WTC11 (cell line): ENCODE measurements at regions not wholly inside any gene's neighbourhood (a gene's known extent, or its start where the extent isn't known, plus 50 kb on each side); places are given as distances from the start of the nearest gene placed in this dataset.

Experiments used
- ATAC-seq: fragments of 200-7000 bp; cut with Tn5 transposase; 2 replicates; pipeline ENCODE4 v1.10.0; 2021; ENCODE audit warnings: mild to moderate bottlenecking, moderate library complexity
- CTCF ChIA-PET: fragments of 300-600 bp; sonication (Branson Sonifier 250); formaldehyde crosslinking; loops from one replicate; lab custom pipeline; 2021; ENCODE audit warnings: antibody characterized with exemption; lab: Charles Lee
- POLR2A ChIA-PET: fragments of 350-600 bp; sonication (Branson Sonifier 250); formaldehyde crosslinking; loops from one replicate; lab custom pipeline; 2021; ENCODE audit warnings: antibody characterized with exemption; lab: Charles Lee
- DNase-seq: peaks from one replicate; pipeline ENCODE4 v3.0.0; 2021; ENCODE audit warnings: low spot score
- H3K27ac Mint-ChIP-seq: 2 replicates; pipeline ENCODE4 v1.8.0; 2021; ENCODE audit warnings: mixed read lengths
- H3K27me3 Mint-ChIP-seq: 2 replicates; pipeline ENCODE4 v1.8.0; 2021; ENCODE audit warnings: low read depth, mild to moderate bottlenecking, moderate library complexity, mixed read lengths
- H3K36me3 Mint-ChIP-seq: 2 replicates; pipeline ENCODE4 v1.8.0; 2021; ENCODE audit warnings: mixed read lengths
- H3K4me1 Mint-ChIP-seq: 2 replicates; pipeline ENCODE4 v1.8.0; 2022; ENCODE audit warnings: mixed read lengths
- H3K4me3 Mint-ChIP-seq: 2 replicates; pipeline ENCODE4 v1.8.0; 2021; ENCODE audit warnings: mild to moderate bottlenecking, moderate library complexity, mixed read lengths
- H3K9me3 Mint-ChIP-seq: 2 replicates; pipeline ENCODE4 v1.8.0; 2021; ENCODE audit warnings: mixed read lengths
- ATF6 ChIP-seq: sonication (generic); formaldehyde crosslinking; IDR thresholded peaks from 2 replicates; pipeline ENCODE4 v1.8.1; 2023; ENCODE audit warnings: mild to moderate bottlenecking, missing genetic modification reagents
- CREB1 ChIP-seq: sonication (generic); formaldehyde crosslinking; IDR thresholded peaks from 2 replicates; pipeline ENCODE4 v1.8.0; 2023; ENCODE audit warnings: mild to moderate bottlenecking, missing genetic modification reagents
- CREM ChIP-seq: sonication (generic); formaldehyde crosslinking; IDR thresholded peaks from 2 replicates; pipeline ENCODE4 v1.8.1; 2022; ENCODE audit warnings: mild to moderate bottlenecking, missing genetic modification reagents, moderate library complexity
- FOXJ3 ChIP-seq: sonication (generic); formaldehyde crosslinking; IDR thresholded peaks from 2 replicates; pipeline ENCODE4 v1.9.0; 2021; ENCODE audit warnings: missing genetic modification reagents, mild to moderate bottlenecking, borderline replicate concordance
- FOXP4 ChIP-seq: sonication (generic); formaldehyde crosslinking; IDR thresholded peaks from 2 replicates; pipeline ENCODE4 v1.8.0; 2022; ENCODE audit warnings: mild to moderate bottlenecking, missing genetic modification reagents
- GTF2I ChIP-seq: fragments of 250-450 bp; sonication (Bioruptor Pico); conservative IDR thresholded peaks from 2 replicates; pipeline ENCODE4 v1.4.0; 2021; ENCODE audit warnings: mild to moderate bottlenecking
- HMGXB4 ChIP-seq: sonication (generic); formaldehyde crosslinking; IDR thresholded peaks from 2 replicates; pipeline ENCODE4 v1.8.1; 2023; ENCODE audit warnings: mild to moderate bottlenecking, moderate library complexity, missing genetic modification reagents
- JAZF1 ChIP-seq: fragments of 250-450 bp; sonication (Bioruptor Pico); IDR thresholded peaks from 2 replicates; pipeline ENCODE4 v1.9.0; 2021; ENCODE audit warnings: moderate library complexity, mild to moderate bottlenecking, inconsistent platforms
- MAX ChIP-seq: sonication (generic); formaldehyde crosslinking; IDR thresholded peaks from 2 replicates; pipeline ENCODE4 v1.8.0; 2022; ENCODE audit warnings: mild to moderate bottlenecking, missing genetic modification reagents
- NFATC4 ChIP-seq: fragments of 250-450 bp; sonication (Bioruptor Pico); IDR thresholded peaks from 2 replicates; pipeline ENCODE4 v1.9.0; 2021; ENCODE audit warnings: mild to moderate bottlenecking
- OVOL2 ChIP-seq: fragments of 250-450 bp; sonication (Bioruptor Pico); IDR thresholded peaks from 2 replicates; pipeline ENCODE4 v1.9.0; 2021; ENCODE audit warnings: mild to moderate bottlenecking, borderline replicate concordance
- PRRX2 ChIP-seq: fragments of 250-450 bp; sonication (Bioruptor Pico); IDR thresholded peaks from 2 replicates; pipeline ENCODE4 v1.8.0; 2021; ENCODE audit warnings: mild to moderate bottlenecking
- TCF7 ChIP-seq: sonication (generic); formaldehyde crosslinking; IDR thresholded peaks from 2 replicates; pipeline ENCODE4 v1.8.0; 2022; ENCODE audit warnings: mild to moderate bottlenecking, low read depth, missing genetic modification reagents, moderate library complexity
- ZNF396 ChIP-seq: fragments of 250-450 bp; sonication (Bioruptor Pico); IDR thresholded peaks from 2 replicates; pipeline ENCODE4 v1.8.0; 2021; ENCODE audit warnings: mild to moderate bottlenecking, moderate library complexity, borderline replicate concordance
- ZNF416 ChIP-seq: fragments of 250-450 bp; sonication (Bioruptor Pico); IDR thresholded peaks from 2 replicates; pipeline ENCODE4 v1.9.0; 2021; ENCODE audit warnings: mild to moderate bottlenecking, inconsistent platforms
- ZNF423 ChIP-seq: fragments of 250-450 bp; sonication (Bioruptor Pico); IDR thresholded peaks from 2 replicates; pipeline ENCODE4 v2.1.2; 2022; ENCODE audit warnings: mild to moderate bottlenecking, moderate library complexity
- ZNF425 ChIP-seq: fragments of 250-450 bp; sonication (Bioruptor Pico); conservative IDR thresholded peaks from 2 replicates; pipeline ENCODE4 v1.9.0; 2021; ENCODE audit warnings: mild to moderate bottlenecking
- TF ChIP-seq, protein P1 (sequence below): fragments of 250-450 bp; sonication (Bioruptor Pico); IDR thresholded peaks from 2 replicates; pipeline ENCODE4 v1.9.0; 2021; ENCODE audit warnings: mild to moderate bottlenecking
- TF ChIP-seq, protein P2 (sequence below): fragments of 250-450 bp; sonication (Bioruptor Pico); IDR thresholded peaks from 2 replicates; pipeline ENCODE4 v1.9.0; 2021; ENCODE audit warnings: mild to moderate bottlenecking, borderline replicate concordance

GRCh38 chr17:68660302-68660701, 59.1 kb upstream of the FAM20A start:
- TF ChIP-seq FOXJ3 (no peak), PRRX2 (CRISPR knock-in tag) (no peak), OVOL2 (no peak), ZNF425 (no peak), ZNF423 (CRISPR knock-in tag) (no peak), JAZF1 (no peak), NFATC4 (CRISPR knock-in tag) (no peak), FOXP4 (CRISPR knock-in tag) (no peak), ATF6 (CRISPR knock-in tag) (no peak), ZNF416 (CRISPR knock-in tag) (no peak), HMGXB4 (CRISPR knock-in tag) (no peak), CREM (no peak)
- TF ChIP-seq, protein P1, sequence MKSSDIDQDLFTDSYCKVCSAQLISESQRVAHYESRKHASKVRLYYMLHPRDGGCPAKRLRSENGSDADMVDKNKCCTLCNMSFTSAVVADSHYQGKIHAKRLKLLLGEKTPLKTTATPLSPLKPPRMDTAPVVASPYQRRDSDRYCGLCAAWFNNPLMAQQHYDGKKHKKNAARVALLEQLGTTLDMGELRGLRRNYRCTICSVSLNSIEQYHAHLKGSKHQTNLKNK = no peak
- peaks cover 35% of the 10 kb centered on the region for H3K4me1 Mint-ChIP-seq
- H3K36me3 Mint-ChIP-seq = peaks cover 8% of the 10 kb centered on the region
- POLR2A ChIA-PET = no interaction called here
- DNase-seq (no peak), ATAC-seq (no peak)
- H3K27ac Mint-ChIP-seq = no peak overlapping the region
- no peaks in the 10 kb centered on the region for H3K27me3 Mint-ChIP-seq
- CTCF ChIA-PET = no interaction called here
- H3K9me3 Mint-ChIP-seq = peaks cover 18% of the 10 kb centered on the region
- H3K4me3 Mint-ChIP-seq = no peak overlapping the region

- Mint-ChIP-seq H3K27ac (no peak overlapping the region), H3K4me1 (peaks cover 35% of the 10 kb centered on the region), H3K9me3 (peaks cover 18% of the 10 kb centered on the region), H3K36me3 (peaks cover 8% of the 10 kb centered on the region), H3K4me3 (no peak overlapping the region), H3K27me3 (no peaks in the 10 kb centered on the region)
- ChIA-PET POLR2A (no interaction called here), CTCF (no interaction called here)
- ATAC-seq (no peak), DNase-seq (no peak)
- no peak for TF ChIP-seq MAX
- no peak for TF ChIP-seq GTF2I (CRISPR knock-in tag)
- TF ChIP-seq, protein P2, sequence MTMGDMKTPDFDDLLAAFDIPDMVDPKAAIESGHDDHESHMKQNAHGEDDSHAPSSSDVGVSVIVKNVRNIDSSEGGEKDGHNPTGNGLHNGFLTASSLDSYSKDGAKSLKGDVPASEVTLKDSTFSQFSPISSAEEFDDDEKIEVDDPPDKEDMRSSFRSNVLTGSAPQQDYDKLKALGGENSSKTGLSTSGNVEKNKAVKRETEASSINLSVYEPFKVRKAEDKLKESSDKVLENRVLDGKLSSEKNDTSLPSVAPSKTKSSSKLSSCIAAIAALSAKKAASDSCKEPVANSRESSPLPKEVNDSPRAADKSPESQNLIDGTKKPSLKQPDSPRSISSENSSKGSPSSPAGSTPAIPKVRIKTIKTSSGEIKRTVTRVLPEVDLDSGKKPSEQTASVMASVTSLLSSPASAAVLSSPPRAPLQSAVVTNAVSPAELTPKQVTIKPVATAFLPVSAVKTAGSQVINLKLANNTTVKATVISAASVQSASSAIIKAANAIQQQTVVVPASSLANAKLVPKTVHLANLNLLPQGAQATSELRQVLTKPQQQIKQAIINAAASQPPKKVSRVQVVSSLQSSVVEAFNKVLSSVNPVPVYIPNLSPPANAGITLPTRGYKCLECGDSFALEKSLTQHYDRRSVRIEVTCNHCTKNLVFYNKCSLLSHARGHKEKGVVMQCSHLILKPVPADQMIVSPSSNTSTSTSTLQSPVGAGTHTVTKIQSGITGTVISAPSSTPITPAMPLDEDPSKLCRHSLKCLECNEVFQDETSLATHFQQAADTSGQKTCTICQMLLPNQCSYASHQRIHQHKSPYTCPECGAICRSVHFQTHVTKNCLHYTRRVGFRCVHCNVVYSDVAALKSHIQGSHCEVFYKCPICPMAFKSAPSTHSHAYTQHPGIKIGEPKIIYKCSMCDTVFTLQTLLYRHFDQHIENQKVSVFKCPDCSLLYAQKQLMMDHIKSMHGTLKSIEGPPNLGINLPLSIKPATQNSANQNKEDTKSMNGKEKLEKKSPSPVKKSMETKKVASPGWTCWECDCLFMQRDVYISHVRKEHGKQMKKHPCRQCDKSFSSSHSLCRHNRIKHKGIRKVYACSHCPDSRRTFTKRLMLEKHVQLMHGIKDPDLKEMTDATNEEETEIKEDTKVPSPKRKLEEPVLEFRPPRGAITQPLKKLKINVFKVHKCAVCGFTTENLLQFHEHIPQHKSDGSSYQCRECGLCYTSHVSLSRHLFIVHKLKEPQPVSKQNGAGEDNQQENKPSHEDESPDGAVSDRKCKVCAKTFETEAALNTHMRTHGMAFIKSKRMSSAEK = no peak
- no peak for TF ChIP-seq FOXP4 (CRISPR knock-in tag)
- no peak for TF ChIP-seq OVOL2
- no peak for TF ChIP-seq JAZF1
- no peak for TF ChIP-seq ZNF396
- no peak for TF ChIP-seq TCF7 (CRISPR knock-in tag)
- no peak for TF ChIP-seq CREB1
These were observed 58.0 kb upstream of the FAM20A start for GRCh38 chr17:68658999-68659780.
